DOHH2 (cell line): ENCODE measurements at regions not wholly inside any gene's neighbourhood (a gene's known extent, or its start where the extent isn't known, plus 50 kb on each side); places are given as distances from the start of the nearest gene placed in this dataset.
"Not testable (repeated sequence)": the region's sequence is repeated elsewhere in the genome, so short reads cannot be mapped to it uniquely, and the experiment has no call there.

Experiments
- H3F3A ChIP-seq: fragments of 200-600 bp; sonication (generic), shearing (Covaris generic); 2 replicates; pipeline ENCODE4 v1.6.0; 2016; ENCODE audit warnings: antibody characterized with exemption, mild to moderate bottlenecking; ENCODE audit not compliant: control insufficient read depth, insufficient read depth
- H3K27ac ChIP-seq: fragments of 200-600 bp; sonication (generic); 2 replicates; pipeline ENCODE4 v1.5.1; 2014; ENCODE audit warnings: low read depth, mild to moderate bottlenecking, low read length, moderate library complexity
- H3K27me3 ChIP-seq: fragments of 200-600 bp; sonication (generic); 2 replicates; pipeline ENCODE4 v1.6.1; 2014; ENCODE audit warnings: mild to moderate bottlenecking, low read length, mixed read lengths; ENCODE audit not compliant: control insufficient read depth
- H3K36me3 ChIP-seq: fragments of 200-600 bp; sonication (generic); 2 replicates; pipeline ENCODE4 v1.6.1; 2014; ENCODE audit warnings: mild to moderate bottlenecking, low read length, moderate library complexity, mixed read lengths; ENCODE audit not compliant: control insufficient read depth
- H3K4me1 ChIP-seq: fragments of 200-600 bp; sonication (generic); 2 replicates; pipeline ENCODE4 v1.6.1; 2014; ENCODE audit warnings: mild to moderate bottlenecking, low read length, mixed read lengths; ENCODE audit not compliant: control insufficient read depth
- H3K4me2 ChIP-seq: fragments of 200-600 bp; sonication (generic); 2 replicates; pipeline ENCODE4 v1.6.0; 2014; ENCODE audit warnings: mild to moderate bottlenecking, low read length, moderate library complexity
- H3K4me3 ChIP-seq: fragments of 200-600 bp; sonication (generic); 2 replicates; pipeline ENCODE4 v1.5.1; 2014; ENCODE audit warnings: mild to moderate bottlenecking, low read length, mixed read lengths
- H3K79me2 ChIP-seq: fragments of 200-600 bp; sonication (generic); 2 replicates; pipeline ENCODE4 v1.6.1; 2014; ENCODE audit warnings: mild to moderate bottlenecking, low read length, mixed read lengths; ENCODE audit not compliant: control insufficient read depth
- H3K9me2 ChIP-seq: fragments of 200-600 bp; sonication (generic); replicated peaks from 2 replicates; pipeline ENCODE4 v1.6.1; 2014; ENCODE audit warnings: mild to moderate bottlenecking, low read length, mixed read lengths; ENCODE audit not compliant: control insufficient read depth
- H3K9me3 ChIP-seq: fragments of 200-600 bp; sonication (generic); 2 replicates; pipeline ENCODE4 v1.6.1; 2014; ENCODE audit warnings: antibody characterized with exemption, low read length, mixed read lengths; ENCODE audit not compliant: control insufficient read depth, insufficient read depth
- H4K20me1 ChIP-seq: fragments of 200-600 bp; sonication (generic); 2 replicates; pipeline ENCODE4 v1.6.0; 2014; ENCODE audit warnings: low read depth, mild to moderate bottlenecking, antibody characterized with exemption, low read length, moderate library complexity; ENCODE audit not compliant: control insufficient read depth, insufficient read depth
- CTCF ChIP-seq: fragments of 200-600 bp; sonication (generic); IDR thresholded peaks from one replicate; pipeline ENCODE4 v1.5.1; 2014; ENCODE audit warnings: antibody characterized with exemption, mild to moderate bottlenecking, low read depth, low read length; ENCODE audit not compliant: poor library complexity, severe bottlenecking
- EZH2phosphoT487 ChIP-seq: fragments of 200-600 bp; sonication (generic); IDR thresholded peaks from 2 replicates; pipeline ENCODE4 v1.6.1; 2017; ENCODE audit warnings: borderline replicate concordance, mild to moderate bottlenecking, antibody characterized with exemption, low read length, moderate library complexity, mixed read lengths

DNA sequence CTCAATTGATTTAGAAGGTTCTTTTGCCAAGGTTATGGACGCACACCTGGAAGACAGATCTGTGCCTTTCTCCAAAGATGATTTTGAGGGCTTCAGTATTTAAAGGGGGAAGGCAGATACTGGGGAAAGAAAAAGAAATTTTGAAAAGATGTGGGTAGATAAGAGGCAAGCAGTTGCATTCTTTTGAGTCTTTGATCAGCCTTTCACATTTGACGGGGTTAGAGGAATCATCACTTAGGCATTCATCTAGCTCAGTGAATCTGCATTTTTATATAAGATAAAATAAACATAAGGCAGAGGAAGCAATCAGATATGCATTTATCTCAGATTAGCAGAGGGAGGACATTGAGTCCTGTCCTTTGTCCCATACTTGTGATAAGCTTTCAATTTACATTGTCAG, 243.4 kb upstream of the RAI14 start:
- no peaks in the 10 kb centered on the region for H3K4me1 ChIP-seq
- H3F3A ChIP-seq, result no peaks in the 10 kb centered on the region
- H3K79me2 ChIP-seq, result no peaks in the 10 kb centered on the region
- H4K20me1 ChIP-seq, result no peaks in the 10 kb centered on the region
- H3K27ac ChIP-seq, result no peak overlapping the region
- H3K4me2 ChIP-seq, result no peak overlapping the region
- no peak for TF ChIP-seq EZH2phosphoT487
- H3K9me3 ChIP-seq, result no peaks in the 10 kb centered on the region
- H3K27me3 ChIP-seq, result no peaks in the 10 kb centered on the region
- H3K9me2 ChIP-seq, result no peaks in the 10 kb centered on the region
- no peaks in the 10 kb centered on the region for H3K36me3 ChIP-seq
- H3K4me3 ChIP-seq, result no peak overlapping the region

- no peak for TF ChIP-seq EZH2phosphoT487
- H3K4me1 ChIP-seq, result no peaks in the 10 kb centered on the region
- H3K36me3 ChIP-seq, result no peaks in the 10 kb centered on the region
- H3K79me2 ChIP-seq, result no peaks in the 10 kb centered on the region
- no peaks in the 10 kb centered on the region for H3K9me2 ChIP-seq
- H4K20me1 ChIP-seq, result no peaks in the 10 kb centered on the region
- no peaks in the 10 kb centered on the region for H3K27me3 ChIP-seq
- H3K27ac ChIP-seq, result no peak overlapping the region
- no peaks in the 10 kb centered on the region for H3K9me3 ChIP-seq
- H3K4me2 ChIP-seq, result no peak overlapping the region
- H3F3A ChIP-seq, result no peaks in the 10 kb centered on the region
- H3K4me3 ChIP-seq, result no peak overlapping the region
Measured at GRCh38 chr5:34415559-34416198, 240.4 kb upstream of the RAI14 start.

GRCh38 chr5:34416501-34417008, 239.6 kb upstream of the RAI14 start:
- Histone ChIP-seq H3K79me2 (no peaks in the 10 kb centered on the region), H3K27ac (no peak overlapping the region), H3F3A (no peaks in the 10 kb centered on the region), H3K4me2 (no peak overlapping the region), H3K27me3 (no peaks in the 10 kb centered on the region), H3K9me2 (no peaks in the 10 kb centered on the region), H3K9me3 (no peaks in the 10 kb centered on the region), H3K4me3 (no peak overlapping the region), H3K4me1 (no peaks in the 10 kb centered on the region), H4K20me1 (no peaks in the 10 kb centered on the region), H3K36me3 (no peaks in the 10 kb centered on the region)
- TF ChIP-seq EZH2phosphoT487 (no peak), CTCF (no peak)

DNA sequence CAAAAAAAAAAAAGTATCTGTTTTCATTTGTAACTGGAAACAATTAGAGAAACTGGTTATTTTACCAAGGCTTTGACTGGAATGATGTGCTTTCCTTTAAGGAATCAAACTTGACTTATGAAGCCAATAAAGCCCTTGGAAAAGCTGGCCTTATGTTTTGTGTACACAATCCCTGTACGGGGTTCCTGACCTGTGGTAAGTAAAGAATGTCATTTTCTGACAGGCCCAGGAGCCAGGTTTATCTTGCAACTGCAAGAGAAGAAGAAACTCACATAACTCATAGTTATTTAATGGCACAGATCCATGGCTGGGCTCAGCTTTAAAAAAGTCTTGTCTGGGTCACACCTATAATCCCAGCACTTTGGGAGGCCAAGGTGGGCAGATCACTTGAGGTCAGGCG, 235.9 kb upstream of the RAI14 start:
- H3K9me3 ChIP-seq, H3K36me3 ChIP-seq: not testable (repeated sequence)

More for the DNA sequence above, 235.9 kb upstream of the RAI14 start:
- not testable (repeated sequence) for H3K27me3 ChIP-seq, H3K4me1 ChIP-seq, H3K4me2 ChIP-seq, H3K9me2 ChIP-seq, H3K27ac ChIP-seq, H3K79me2 ChIP-seq, H4K20me1 ChIP-seq, H3K4me3 ChIP-seq, H3F3A ChIP-seq
